Fibroblast of peridontal ligament (primary cell): ENCODE measurements at regions not wholly inside any gene's neighbourhood (a gene's known extent, or its start where the extent isn't known, plus 50 kb on each side); places are given as distances from the start of the nearest gene placed in this dataset.
"Not testable (repeated sequence)": the region's sequence is repeated elsewhere in the genome, so short reads cannot be mapped to it uniquely, and the experiment has no call there.

Experiments used
- DNase-seq: peaks from one replicate; pipeline ENCODE4 v3.0.0-alpha.2; 2010; ENCODE audit errors: extremely low read depth

DNA sequence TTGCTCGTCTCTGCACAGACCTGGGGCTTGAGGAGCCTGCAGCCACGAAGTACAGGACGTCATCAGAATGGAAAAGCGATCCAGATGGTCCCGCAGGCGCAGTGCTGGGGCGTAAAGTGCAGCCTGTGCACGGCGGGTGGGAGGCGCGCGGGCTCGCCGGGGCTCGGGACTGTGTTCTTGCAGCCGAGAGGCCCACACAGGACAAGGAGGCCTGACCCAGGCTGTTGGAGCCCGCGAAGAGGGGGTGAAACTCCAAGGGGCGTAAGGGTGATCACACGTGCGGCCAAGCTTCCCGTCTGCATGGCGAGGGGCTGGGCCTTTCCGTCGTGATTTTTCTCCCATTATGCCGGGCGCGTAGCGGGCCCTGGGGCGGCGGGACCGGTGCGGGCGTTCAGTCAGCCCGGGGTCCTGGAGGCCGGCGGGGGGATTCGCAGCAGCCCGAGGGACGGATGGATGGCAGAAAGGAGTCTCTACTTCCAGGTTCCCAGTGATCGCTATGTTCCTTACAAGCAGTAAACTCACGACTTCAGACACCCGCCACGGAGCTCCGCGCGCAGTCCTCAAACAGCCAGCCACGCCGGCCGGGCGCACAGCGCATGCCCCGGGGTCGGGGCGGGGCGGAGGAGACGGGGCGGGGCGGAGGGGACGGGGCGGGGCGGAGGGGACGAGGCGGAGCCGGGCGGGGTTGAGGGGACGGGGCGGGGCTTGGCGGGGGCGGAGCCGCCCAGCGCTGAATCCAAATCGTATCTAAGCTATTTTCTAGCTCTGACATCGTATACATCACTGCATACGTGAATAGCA lies 141.0 kb upstream of the KCNJ18 start:
- peak; percentile 84 for DNase-seq

DNA sequence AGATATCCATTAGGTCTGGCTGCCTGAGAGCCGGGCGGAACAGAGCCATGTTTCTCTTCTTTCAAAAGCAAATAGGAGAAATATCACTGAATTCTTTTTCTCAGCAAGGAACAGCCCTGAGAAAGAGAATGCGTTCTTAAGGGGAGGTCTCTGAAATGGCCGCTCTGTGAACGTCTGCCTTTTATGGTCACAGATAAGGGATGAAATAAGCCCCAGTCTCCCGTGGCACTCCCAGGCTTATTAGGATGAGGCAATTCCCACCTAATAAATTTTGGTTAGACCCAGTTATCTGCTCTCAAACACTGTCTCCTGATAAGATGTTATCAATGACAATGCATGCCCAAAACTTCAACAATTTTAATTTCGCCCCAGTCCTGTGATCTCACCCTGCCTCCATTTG lies 133.4 kb upstream of the KCNJ18 start:
- not testable (repeated sequence) for DNase-seq

DNA sequence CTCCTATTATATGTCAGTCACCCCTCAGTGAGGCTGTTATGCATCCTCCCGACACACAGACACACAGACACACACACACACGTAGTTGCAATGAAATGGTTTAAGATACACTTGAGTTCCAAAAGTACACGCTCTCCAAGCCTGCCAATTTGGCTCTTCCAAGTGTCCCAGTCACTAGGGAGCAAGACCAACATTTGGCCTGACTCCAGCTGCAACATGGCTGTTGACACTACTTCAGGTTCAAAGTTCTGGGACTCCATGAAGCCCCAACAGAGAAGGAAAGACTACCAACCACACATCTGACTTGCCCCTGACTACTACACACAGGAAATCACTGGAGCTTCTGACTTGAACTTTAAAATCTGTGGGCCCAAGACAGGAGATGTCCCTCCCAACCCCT lies 128.1 kb upstream of the KCNJ18 start:
- no peak for DNase-seq

DNA sequence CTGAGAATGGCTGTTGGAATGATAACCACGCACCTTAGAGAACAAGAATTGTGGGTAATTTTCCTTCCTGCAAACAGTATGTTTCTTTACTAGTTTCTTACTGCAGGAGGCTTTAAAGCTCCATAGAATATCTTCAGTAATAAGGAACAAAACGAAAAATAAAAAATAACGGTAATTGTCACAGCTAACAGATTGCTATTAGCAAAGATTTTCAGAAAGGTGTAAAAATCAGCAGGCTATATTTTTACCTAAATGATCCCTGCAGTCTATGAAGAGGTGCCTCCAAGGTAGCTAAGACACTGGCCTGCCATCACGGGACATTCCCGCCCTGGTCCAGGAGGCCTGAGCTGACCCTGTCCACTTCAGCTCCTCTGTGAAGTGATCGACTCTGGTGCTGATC lies 127.6 kb upstream of the KCNJ18 start:
- not testable (repeated sequence) for DNase-seq

DNA sequence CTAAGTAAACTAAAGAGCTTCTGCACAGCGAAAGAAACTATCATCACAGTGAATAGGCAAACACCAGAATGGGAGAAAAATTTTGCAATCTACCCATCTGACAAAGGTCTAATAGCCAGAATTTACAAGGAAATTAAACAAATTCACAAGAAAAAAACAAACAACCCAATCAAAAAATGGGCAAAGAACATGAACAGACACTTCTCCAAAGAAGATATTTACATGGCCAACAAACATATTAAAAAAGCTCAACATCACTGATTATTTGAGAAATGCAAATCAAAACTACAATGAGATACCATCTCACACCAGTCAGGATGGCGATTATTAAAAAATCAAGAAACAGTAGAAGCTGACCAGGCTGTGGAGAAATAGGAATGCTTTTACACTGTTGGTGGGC lies 121.9 kb upstream of the KCNJ18 start:
- not testable (repeated sequence) for DNase-seq

DNA sequence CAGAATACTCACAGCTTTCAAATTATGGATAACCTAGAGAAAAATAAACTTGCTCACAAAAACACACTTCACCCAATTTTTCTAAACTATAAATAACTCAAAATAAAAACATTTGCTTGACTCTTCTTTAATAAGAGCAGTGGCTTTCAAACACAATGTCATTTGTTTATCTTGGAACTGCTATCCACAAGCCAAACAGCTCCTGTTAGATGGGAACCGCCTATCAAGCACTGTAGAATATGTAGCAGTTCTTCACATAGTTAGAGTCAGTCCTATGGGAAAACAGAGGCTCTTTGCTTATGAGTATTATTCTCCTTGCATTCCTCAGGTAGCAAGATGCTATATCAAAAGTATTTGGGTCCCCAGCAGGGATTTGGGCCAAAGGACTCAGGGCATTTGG lies 120.2 kb upstream of the KCNJ18 start:
- DNase-seq = not testable (repeated sequence)

DNA sequence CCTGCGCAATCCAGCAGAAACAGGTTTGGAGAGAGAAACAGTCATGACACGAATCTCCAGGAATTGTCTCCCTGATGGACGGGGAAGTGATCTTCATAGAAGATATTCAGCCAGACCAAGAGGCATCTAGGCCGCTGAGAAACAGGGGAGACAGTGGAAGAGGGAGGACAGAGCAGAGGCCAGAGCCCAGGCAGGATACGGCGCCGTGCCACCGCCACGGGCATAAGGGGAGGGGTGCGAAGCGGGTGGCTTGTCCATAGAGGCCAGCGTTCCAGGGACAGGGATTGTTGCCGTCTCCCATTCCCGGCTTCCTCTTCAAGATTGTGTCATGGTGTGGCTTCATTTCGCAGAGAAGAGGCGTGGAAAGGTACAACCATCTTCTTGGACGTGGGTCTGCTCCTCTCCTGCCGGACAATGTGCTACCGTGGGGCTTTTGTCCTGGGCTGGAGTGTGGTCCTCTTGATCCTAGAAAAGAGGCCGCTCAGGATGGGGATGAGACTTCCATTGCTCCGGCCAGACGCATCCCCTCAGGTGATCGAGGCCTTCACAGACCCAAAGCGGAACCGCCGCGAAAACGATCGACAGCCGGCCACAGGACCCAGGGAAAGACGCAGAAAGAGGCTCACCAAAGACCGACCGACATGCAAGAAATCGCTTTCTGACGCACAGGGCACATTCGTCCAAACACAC lies 118.9 kb upstream of the KCNJ18 start:
- not testable (repeated sequence) for DNase-seq

DNA sequence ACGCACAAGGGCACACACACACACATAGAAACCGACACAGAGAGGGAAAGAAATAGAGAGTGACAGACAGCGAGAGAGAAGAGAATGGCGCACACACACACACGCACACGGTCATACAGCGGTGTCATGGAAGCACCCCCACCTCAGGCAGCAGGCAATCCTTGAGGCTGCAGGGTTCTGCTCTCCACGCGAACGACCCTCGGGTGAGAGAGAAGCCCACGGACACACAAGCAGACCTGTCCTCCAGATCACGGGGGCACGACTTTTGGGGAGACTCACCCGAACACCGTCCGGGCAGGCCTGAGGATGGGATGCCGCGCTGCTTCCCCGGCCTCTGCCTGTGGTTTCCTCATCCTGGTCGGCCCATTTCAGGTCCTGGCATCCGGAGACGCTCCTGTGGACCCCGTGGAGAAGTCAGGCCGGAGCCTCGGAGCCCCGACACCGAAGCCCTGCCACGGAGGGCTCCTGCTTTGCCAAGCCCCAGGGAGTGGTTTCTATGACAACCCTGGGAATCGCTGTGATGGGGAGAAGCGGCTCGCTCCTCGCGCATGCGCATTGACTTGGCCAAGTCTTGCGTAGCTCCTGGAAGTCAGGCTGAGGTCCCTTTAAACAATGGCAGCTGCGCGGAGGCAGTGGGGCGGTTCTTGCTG lies 118.2 kb upstream of the KCNJ18 start:
- DNase-seq = peak; percentile 79

DNA sequence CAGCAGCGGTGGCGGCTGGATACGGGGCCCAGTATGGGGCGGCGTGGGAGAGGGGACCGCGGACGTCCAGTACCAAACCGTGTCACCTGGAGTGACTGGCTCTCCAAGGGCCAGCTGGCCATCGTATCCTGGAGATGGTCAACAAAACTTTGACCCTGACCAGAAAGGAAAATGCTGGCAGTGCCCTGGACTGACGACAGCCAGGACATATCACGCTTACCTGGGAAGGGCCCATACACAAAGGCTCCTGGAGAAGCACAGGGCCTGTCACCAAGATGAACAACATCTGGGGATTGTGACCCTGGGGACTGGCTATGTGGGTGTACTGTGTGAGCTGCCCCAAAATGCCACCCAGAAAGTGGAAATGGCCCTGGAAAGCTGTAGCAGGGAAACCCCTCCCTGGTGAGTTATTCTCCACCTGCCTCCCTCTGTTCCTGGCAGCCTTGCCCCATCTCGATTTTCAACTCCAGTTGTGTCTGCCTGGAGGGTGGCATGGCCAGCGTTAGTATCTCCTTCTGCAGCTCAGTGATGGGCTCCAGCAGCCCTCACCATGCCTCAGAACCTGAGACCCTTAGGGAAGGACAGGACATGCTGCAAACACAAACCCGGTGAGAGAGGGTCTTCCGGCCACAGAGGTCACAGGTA lies 117.6 kb upstream of the KCNJ18 start:
- DNase-seq = not testable (repeated sequence)

DNA sequence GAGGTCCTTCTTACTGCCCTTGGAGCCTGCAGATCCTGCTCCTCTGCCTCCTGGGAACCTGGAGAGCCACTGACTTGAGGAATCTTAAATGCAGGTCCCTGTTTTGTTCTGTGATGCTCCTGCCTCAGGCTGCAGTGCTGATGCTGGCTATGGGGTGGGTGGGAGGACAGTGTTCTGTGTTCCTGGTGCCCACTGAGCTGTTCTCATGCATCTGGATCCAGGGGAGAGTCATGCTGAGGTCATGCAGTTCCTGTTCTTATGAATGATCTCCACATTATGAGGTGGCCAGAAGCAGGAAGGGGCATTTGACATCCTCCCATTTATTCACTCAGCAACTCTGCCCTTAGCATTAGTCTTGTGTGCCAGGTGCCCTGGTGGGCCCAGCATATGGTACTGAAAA lies 113.5 kb upstream of the KCNJ18 start:
- not testable (repeated sequence) for DNase-seq

DNA sequence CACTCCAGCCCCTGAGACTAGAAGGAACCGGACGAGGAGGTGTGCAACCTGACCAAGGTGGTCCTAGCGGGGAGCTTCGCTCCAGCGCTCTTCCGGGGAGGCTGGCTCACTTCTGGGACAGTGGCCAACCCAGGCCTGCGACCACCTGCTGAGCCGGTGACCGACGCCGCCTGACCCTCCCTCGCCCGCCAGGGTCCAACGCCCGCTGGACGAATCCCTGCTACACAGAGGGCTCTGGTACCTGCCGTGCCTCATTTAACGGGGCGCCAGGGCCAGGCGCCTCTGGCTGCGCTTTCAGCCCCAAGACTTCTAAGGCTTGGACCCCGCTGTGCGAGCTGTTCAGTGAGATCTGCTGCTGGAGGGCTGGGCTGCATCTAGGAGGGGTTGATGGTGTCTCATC lies 99.5 kb upstream of the KCNJ18 start:
- no peak for DNase-seq

DNA sequence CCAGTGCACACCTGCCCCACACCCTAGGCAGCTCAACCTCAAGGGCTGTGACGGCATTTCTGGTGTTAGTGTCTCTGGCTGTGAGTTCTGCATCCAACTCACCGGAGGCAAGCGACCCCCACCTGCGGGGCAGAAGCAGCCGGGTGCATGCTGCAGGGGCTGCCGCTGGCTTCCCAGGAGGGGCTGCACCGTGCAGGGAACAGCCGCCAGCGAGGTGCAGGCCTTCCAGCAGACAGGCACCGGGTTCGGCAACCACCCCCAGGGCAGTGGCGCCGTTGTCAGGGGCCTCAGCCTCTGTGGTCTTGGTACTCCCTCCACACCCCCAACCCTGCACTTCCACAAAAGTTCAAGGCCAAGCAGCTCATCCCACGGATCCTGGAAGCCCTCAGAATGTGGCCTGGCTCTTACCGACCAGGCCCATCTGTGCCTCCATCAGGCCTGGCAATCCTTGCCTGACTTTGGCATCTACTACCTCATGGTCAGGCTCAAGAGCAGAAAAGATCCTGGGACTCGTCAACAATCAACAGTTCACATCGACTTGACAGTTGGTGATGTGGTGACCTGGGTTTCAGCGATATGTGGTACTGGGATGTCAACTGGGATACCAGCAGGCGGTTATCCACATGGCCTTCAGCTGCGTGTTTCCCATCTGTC lies 98.7 kb upstream of the KCNJ18 start:
- not testable (repeated sequence) for DNase-seq

DNA sequence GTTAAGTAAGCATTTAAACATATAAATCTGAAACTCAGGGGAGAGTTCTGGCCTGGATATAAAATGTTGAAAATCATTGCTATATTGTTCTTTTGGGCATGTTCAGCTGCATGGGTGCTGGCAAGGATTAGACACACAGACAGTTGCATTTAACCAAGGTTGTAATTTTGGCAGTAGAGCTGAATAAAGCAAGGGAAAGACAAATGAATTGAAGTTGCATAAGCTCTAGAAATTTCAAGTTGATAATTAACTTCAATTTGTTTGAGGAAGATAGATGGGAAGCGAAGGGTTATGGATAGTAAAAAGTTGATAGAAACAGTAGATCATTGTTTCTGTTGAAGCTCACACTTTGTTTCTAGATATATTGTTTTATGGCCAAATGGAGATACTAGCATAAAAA lies 97.2 kb upstream of the KCNJ18 start:
- no peak for DNase-seq

DNA sequence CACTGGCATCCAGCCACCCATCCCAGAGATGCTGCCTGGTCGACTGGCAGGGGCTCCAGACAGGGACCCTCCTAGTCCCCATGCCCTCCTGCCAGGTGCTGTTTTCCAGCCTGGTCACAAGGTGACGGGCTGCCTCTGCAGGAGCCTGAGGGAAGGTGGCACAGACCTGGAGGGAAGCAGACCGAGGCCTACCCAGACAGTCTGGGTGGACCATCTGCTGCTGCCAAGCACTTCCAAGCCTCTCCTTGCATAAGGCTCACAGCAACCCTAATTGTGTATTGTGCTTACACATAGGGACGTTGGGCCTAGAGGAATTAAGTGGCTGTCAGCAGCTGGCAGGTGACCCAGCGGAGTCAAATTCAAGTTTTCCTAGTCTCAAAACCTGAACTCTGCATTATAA lies 90.1 kb upstream of the KCNJ18 start:
- no peak for DNase-seq

DNA sequence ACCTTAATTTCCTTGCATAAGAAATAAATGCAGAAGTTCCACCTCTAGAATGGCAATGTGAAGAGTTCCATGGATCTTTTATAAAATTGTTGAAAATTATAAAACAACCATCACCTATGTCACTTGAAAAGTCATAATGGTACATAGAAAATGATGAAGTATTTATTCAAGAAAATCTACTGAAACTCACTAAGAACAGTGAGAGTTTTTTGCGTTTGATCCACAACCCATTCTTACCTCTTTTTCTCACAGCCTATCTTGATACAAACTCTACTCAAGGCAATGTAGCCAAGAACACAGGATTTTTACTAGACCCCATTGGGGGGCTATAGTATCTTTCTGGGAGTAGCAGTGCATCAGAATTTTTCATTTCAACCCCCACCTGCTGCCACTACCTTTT lies 89.0 kb upstream of the KCNJ18 start:
- not testable (repeated sequence) for DNase-seq

DNA sequence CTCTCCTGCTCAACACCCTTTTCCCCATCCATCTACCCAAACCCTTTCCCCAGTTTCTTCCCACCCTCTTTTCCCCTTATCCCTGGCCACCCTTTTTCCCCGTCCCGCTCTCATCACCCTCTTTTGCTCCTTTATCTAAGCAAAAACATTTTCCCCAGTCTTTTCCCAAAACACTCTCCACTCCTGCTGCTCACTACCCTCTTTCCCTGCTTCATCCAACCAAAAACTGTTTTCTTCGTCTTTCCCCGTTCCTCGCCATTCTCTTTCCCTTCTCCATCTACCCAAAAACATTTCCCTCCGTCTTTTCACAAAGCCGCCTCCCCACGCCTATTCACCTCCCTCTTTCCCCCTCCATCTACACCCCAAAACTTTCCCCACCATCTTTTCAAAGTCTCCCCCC lies 80.9 kb upstream of the KCNJ18 start:
- DNase-seq = not testable (repeated sequence)

DNA sequence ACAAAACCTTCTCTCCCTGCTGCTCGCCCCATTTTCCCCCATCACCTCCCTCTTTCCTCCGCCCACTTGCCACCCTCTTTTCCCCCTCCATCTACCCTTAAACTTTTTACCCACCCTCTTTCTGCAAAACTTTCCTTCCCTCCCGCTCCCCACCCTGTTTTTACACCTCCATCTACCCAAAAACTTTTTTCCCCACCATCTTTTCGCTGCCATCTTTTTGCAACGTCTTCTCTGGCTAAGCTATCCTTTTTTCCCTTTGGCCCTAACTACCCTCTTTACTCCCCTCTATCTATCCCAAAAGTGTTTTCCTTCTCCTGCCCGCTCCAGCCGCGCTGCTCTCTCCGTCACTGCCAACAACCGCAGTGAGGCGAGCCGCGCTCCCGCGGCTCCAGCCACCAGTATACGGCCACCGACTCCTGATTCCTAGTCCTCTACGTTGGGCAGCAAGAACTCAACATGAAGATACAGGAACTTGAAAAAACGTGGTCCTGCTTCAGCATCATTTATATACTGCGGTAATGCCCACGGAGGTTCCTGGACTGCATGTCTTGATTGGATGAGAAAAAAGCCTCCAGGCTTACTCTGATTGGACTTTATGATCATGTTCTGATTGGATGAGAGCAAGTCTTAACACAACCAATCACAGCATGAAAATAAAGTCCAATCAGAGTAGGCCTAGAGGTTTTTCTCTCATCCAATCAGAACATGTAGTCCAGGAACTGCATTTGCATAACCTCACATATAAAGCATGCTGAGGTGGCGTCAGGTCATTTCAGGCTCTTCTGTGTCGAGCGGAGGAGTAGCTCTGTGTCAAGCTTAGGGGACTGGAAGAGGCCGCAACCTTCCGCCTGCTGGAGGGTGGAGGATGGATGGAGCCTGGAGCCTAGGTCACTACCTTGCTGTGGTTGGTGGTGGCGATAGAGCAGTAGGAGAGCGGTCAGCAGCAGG lies 79.9 kb upstream of the KCNJ18 start:
- DNase-seq = not testable (repeated sequence)

DNA sequence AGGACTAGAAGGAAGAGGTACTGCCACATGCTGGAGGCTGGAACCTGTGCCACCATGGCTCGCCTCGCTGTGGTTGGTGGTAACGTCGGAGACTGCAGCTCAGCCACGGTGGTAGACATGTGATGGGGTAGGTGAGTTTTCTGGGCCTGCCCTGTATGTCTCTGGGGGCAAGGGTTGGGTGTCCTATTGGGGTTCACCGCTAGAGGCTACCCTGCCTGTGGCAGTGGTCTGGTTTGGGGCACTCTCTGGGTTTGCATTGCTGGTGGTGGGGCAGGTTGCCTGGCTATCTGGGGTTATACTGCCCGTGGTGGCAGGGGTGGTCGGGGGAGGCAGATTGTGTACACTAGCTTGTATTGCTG lies 79.3 kb upstream of the KCNJ18 start:
- no peak for DNase-seq

DNA sequence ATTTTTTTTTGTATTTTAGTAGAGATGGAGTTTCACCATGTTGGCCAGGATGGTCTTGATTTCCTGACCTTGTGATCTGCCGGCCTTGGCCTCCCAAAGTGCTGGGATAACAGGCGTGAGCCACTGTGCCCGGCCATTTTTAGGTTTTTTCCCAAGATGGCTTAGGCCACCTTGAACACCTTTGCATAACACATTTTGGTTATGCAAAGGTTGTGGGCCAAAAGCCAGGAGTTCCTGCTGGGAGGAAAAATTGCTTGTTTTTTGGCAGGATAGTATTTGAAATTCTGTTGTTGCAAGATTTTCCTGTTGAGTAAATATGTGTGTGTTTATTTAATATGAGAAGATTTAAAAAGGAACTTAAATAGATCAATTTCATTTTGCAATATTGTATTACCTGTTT lies 65.3 kb upstream of the KCNJ18 start:
- DNase-seq = not testable (repeated sequence)
